Common myeloid progenitor, CD34-positive (primary cell): ENCODE measurements at regions not wholly inside any gene's neighbourhood (a gene's known extent, or its start where the extent isn't known, plus 50 kb on each side); places are given as distances from the start of the nearest gene placed in this dataset.

ENCODE experiments used
- CTCF ChIA-PET: fragments of 350-600 bp; sonication (Branson Sonifier 250); formaldehyde crosslinking; loops from one replicate; lab custom pipeline; 2021; ENCODE audit warnings: antibody characterized with exemption; lab: Charles Lee
- POLR2A ChIA-PET: fragments of 350-600 bp; sonication (Branson Sonifier 250); formaldehyde crosslinking; loops from one replicate; lab custom pipeline; 2021; ENCODE audit warnings: antibody characterized with exemption; lab: Charles Lee
- DNase-seq, 3 donors: peaks; one replicate each; pipeline versions ENCODE4 v3.0.0 to v3.0.0-alpha.2; 2013
- H3K27ac ChIP-seq, 2 experiments: 1 replicate in 1 of 2; 2 replicates in 1 of 2; pipeline ENCODE4 v1.7.0; 2013; ENCODE audit warnings: inconsistent platforms in 2 of 2, low read length in 2 of 2, mild to moderate bottlenecking in 2 of 2, low read depth in 1 of 2, moderate library complexity in 1 of 2; ENCODE audit not compliant: severe bottlenecking in 2 of 2, insufficient read depth in 1 of 2, poor library complexity in 1 of 2
- H3K27me3 ChIP-seq, 5 experiments: replicated peaks in 2 of 5; 1 replicate in 3 of 5; 2 replicates in 2 of 5; pipeline versions ENCODE4 v1.6.1 to v1.7.0; 2013; ENCODE audit warnings: low read length in 4 of 5, mild to moderate bottlenecking in 2 of 5, moderate library complexity in 2 of 5, inconsistent platforms in 1 of 5; ENCODE audit not compliant: insufficient read depth in 5 of 5, control insufficient read depth in 4 of 5
- H3K36me3 ChIP-seq, 4 experiments: 1 replicate in 2 of 4; 2 replicates in 2 of 4; pipeline versions ENCODE4 v1.6.1 to v1.7.0; 2013; ENCODE audit warnings: low read length in 3 of 4, control low read depth in 1 of 4, mild to moderate bottlenecking in 1 of 4; ENCODE audit not compliant: control insufficient read depth in 4 of 4, insufficient read depth in 4 of 4
- H3K4me1 ChIP-seq, 4 experiments: 1 replicate in 3 of 4; 2 replicates in 1 of 4; pipeline versions ENCODE4 v1.6.1 to v1.7.1; 2013; ENCODE audit warnings: low read length in 3 of 4, mild to moderate bottlenecking in 3 of 4, control low read depth in 1 of 4, inconsistent platforms in 1 of 4, moderate library complexity in 1 of 4; ENCODE audit not compliant: control insufficient read depth in 4 of 4, insufficient read depth in 4 of 4; ENCODE audit errors: control extremely low read depth in 1 of 4
- H3K4me3 ChIP-seq, 7 experiments: 1 replicate in 4 of 7; 2 replicates in 3 of 7; pipeline versions ENCODE4 v1.5.1 to v1.7.0; 2013; ENCODE audit warnings: mild to moderate bottlenecking in 7 of 7, low read length in 6 of 7, moderate library complexity in 6 of 7, inconsistent platforms in 2 of 7, low read depth in 2 of 7, control low read depth in 1 of 7; ENCODE audit not compliant: insufficient read depth in 4 of 7, control insufficient read depth in 1 of 7; ENCODE audit errors: extremely low read depth in 1 of 7
- H3K9me3 ChIP-seq, 5 experiments: 1 replicate in 4 of 5; 2 replicates in 1 of 5; pipeline versions ENCODE4 v1.6.1 to v1.7.1; 2013; ENCODE audit warnings: low read length in 4 of 5, mild to moderate bottlenecking in 2 of 5, inconsistent platforms in 1 of 5, low read depth in 1 of 5, moderate library complexity in 1 of 5; ENCODE audit not compliant: control insufficient read depth in 4 of 5, insufficient read depth in 2 of 5; ENCODE audit errors: control extremely low read depth in 1 of 5
- WGBS: methylation state at CpG from one replicate; pipeline ENCODE4 v1.1.5; 2013; ENCODE audit not compliant: insufficient coverage; 5-methylcytosine and 5-hydroxymethylcytosine counted together

GRCh38 chr1:223048026-223048425 lies 95.0 kb downstream of the TLR5 start:
- no peaks in the 10 kb centered on the region for H3K36me3 ChIP-seq
- POLR2A ChIA-PET, result no interaction called here
- H3K4me1 ChIP-seq, result no peaks in the 10 kb centered on the region
- H3K27me3 ChIP-seq, result no peaks in the 10 kb centered on the region
- no peak overlapping the region for H3K27ac ChIP-seq
- no peak for DNase-seq
- WGBS, result 92% methylated on average over 2 of the region's 2 CpGs
- peaks cover 0 to 18% (median 4%) of the 10 kb centered on the region in 5 experiments for H3K9me3 ChIP-seq
- CTCF ChIA-PET, result no interaction called here
- H3K4me3 ChIP-seq, result no peak overlapping the region

GRCh38 chr1:223052462-223052861 lies 90.6 kb downstream of the TLR5 start:
- no peak overlapping the region for H3K27ac ChIP-seq
- 95% methylated on average over 7 of the region's 9 CpGs for WGBS
- DNase-seq, result no peak
- no peaks in the 10 kb centered on the region for H3K4me1 ChIP-seq
- no peak overlapping the region for H3K4me3 ChIP-seq
- ChIA-PET POLR2A (no interaction called here), CTCF (no interaction called here)
- H3K27me3 ChIP-seq, result peaks cover 0 to 2% (median 0%) of the 10 kb centered on the region in 5 experiments
- peaks cover 0 to 2% (median 0%) of the 10 kb centered on the region in 5 experiments for H3K9me3 ChIP-seq
- no peaks in the 10 kb centered on the region for H3K36me3 ChIP-seq

- CTCF ChIA-PET, result no interaction called here
- H3K27ac ChIP-seq, result no peak overlapping the region
- WGBS, result 90% methylated on average over 2 of the region's 5 CpGs
- H3K27me3 ChIP-seq, result peaks cover 0 to 2% (median 0%) of the 10 kb centered on the region in 5 experiments
- no peaks in the 10 kb centered on the region for H3K36me3 ChIP-seq
- no peak for DNase-seq
- H3K9me3 ChIP-seq, result no peaks in the 10 kb centered on the region
- H3K4me1 ChIP-seq, result no peaks in the 10 kb centered on the region
- H3K4me3 ChIP-seq, result no peak overlapping the region
- POLR2A ChIA-PET, result no interaction called here
Observed at GRCh38 chr1:223052931-223053330, 90.1 kb downstream of the TLR5 start.

GRCh38 chr1:223056802-223057201 lies 86.2 kb downstream of the TLR5 start:
- ChIA-PET POLR2A (no interaction called here), CTCF (no interaction called here)
- H3K4me1 ChIP-seq, result no peaks in the 10 kb centered on the region

GRCh38 chr1:223057569-223058093 lies 85.4 kb downstream of the TLR5 start:
- H3K9me3 ChIP-seq, result no peaks in the 10 kb centered on the region
- H3K27me3 ChIP-seq, result peaks cover 0 to 2% (median 0%) of the 10 kb centered on the region in 5 experiments
- 97% methylated on average over 4 of the region's 4 CpGs for WGBS
- no peak overlapping the region for H3K27ac ChIP-seq
- no peaks in the 10 kb centered on the region for H3K36me3 ChIP-seq
- DNase-seq, result no peak
- no peaks in the 10 kb centered on the region for H3K4me1 ChIP-seq
- POLR2A ChIA-PET, result no interaction called here
- no peak overlapping the region for H3K4me3 ChIP-seq
- CTCF ChIA-PET, result no interaction called here

More at GRCh38 chr1:223056802-223057201, 86.2 kb downstream of the TLR5 start:
- no peaks in the 10 kb centered on the region for H3K9me3 ChIP-seq
- 100% methylated on average over 3 of the region's 3 CpGs for WGBS
- DNase-seq, result no peak
- H3K4me3 ChIP-seq, result no peak overlapping the region
- H3K27ac ChIP-seq, result no peak overlapping the region
- no peaks in the 10 kb centered on the region for H3K36me3 ChIP-seq
- peaks cover 0 to 2% (median 0%) of the 10 kb centered on the region in 5 experiments for H3K27me3 ChIP-seq
